ENCODE measurements at regions not wholly inside any gene's neighbourhood (a gene's known extent, or its start where the extent isn't known, plus 50 kb on each side); places are given as distances from the start of the nearest gene placed in this dataset.

DNA sequence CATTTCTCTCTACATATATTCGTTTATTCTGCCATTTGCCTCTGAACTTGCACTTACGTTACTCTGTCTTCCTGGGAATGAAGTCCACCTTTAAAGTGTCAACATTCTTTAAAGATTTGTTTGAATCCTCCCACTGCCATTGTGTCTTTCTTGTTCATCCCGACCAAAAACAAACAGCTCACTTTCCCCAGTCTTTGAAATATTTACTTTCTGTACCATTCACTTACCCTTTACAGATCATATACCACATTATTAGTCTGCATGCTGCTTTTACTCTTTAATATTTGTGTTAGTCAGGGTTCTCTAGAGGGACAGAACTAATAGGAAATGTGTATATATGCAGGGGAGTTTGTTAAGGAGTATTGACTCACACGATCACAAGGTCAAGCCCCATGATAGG lies 176.6 kb upstream of the STARD13 start:
- no peak for ATAC-seq
- TF ChIP-seq HDGF (IDR thresholded peaks at IDR 0.05) (no peak), ZBTB11 (CRISPR knock-in tag; IDR thresholded peaks at IDR 0.05) (no peak)
- H3K4me3 ChIP-seq = no peak overlapping the region
- ChIA-PET SMC1A (ENCODE audit: uncharacterized antibody, unreplicated experiment) (interaction anchor here (1.0 kb wide), 1 partner anchor 13 kb away, joined by 3 read pairs; no protein-coding TSS in a partner anchor), RAD21 (ENCODE audit: unreplicated experiment) (no interaction called here), CTCF (no interaction called here), POLR2A (no interaction called here)
- no peak for FAIRE-seq
- WGBS (ENCODE audit: insufficient coverage, insufficient replicate concordance, low lambda C conversion rate, missing lambda C conversion rate) = 49% methylated on average over 4 of the region's 4 CpGs
- no peaks in the 10 kb centered on the region for H3K4me1 ChIP-seq (ENCODE audit: control insufficient read depth, insufficient read depth, low read length)
- H3K9ac ChIP-seq (ENCODE audit: control insufficient read depth, insufficient read depth, low read length) = no peak overlapping the region
- H3K27me3 ChIP-seq (replicated peaks in 1 of 2; ENCODE audit: control insufficient read depth in 2 of 2, insufficient read depth in 2 of 2, low read length in 1 of 2) = no peaks in the 10 kb centered on the region
- no peak overlapping the region for H3K4me2 ChIP-seq (ENCODE audit: control insufficient read depth, insufficient read depth)
- no TSS peak for BruUV-seq (replicated peaks)
- no peak overlapping the region for H2AFZ ChIP-seq (ENCODE audit: control insufficient read depth, low read depth, low read length)
- no peak overlapping the region for H3K27ac ChIP-seq (ENCODE audit: control insufficient read depth, insufficient read depth)
- no peaks in the 10 kb centered on the region for H3K79me2 ChIP-seq (ENCODE audit: control insufficient read depth, insufficient read depth, low read length)
- in situ Hi-C loops (cut with MboI) (no loop called here), intact Hi-C loops (cut with micrococcal nuclease; ENCODE audit: unreplicated experiment) (no loop called here)
- DNase-seq (ENCODE audit: low read depth, low spot score) = no peak
- H3K9me3 ChIP-seq (replicated peaks; ENCODE audit: control insufficient read depth, insufficient read depth, low read length) = no peaks in the 10 kb centered on the region
- no peaks in the 10 kb centered on the region for H4K20me1 ChIP-seq (ENCODE audit: control insufficient read depth, insufficient read depth)
- no peaks in the 10 kb centered on the region for H3K36me3 ChIP-seq (ENCODE audit: control insufficient read depth in 2 of 2, insufficient read depth in 2 of 2, low read length in 1 of 2)

DNA sequence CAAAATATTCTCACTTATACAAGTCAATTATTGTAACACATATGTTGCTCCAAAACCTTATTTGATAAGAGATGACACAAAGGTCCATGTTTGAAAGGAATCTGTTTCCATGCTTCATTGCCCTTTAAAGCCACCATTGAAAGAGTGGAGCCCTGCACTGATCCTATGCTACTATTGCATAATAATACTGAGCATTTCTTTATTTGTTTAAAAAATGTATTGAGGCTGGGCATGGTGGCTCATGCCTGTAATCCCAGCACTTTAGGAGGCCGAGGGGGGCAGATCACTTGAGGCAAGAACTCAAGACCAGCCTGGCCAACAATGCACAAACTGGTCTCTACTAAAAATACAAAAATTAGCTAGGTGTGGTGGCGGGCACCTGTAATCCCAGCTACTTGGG lies 178.8 kb upstream of the STARD13 start:
- BruUV-seq (replicated peaks) = no TSS peak
- RAD21 ChIA-PET (ENCODE audit: unreplicated experiment) = no interaction called here
- no peak for TF ChIP-seq IRF4 (IDR thresholded peaks at IDR 0.05; ENCODE audit: low read depth, low read length)
- TF ChIP-seq RCOR1 (conservative IDR thresholded peaks at IDR 0.05; ENCODE audit: low read depth, low read length) = no peak
- TF ChIP-seq FOS (IDR thresholded peaks at IDR 0.05; ENCODE audit: borderline replicate concordance, extremely low read depth, insufficient read length) = no peak
- TF ChIP-seq TBL1XR1 (IDR thresholded peaks at IDR 0.05; ENCODE audit: low read depth, low read length) = no peak
- TF ChIP-seq SMAD5 (IDR thresholded peaks at IDR 0.05; ENCODE audit: low read depth) = no peak
- no peak for TF ChIP-seq CHD4 (IDR thresholded peaks at IDR 0.05)
- TF ChIP-seq IKZF2 (IDR thresholded peaks at IDR 0.05) = no peak
- no peak for TF ChIP-seq RAD21 (IDR thresholded peaks at IDR 0.05; ENCODE audit: insufficient read depth, low read depth, low read length)
- TF ChIP-seq E2F8 (IDR thresholded peaks at IDR 0.05; ENCODE audit: low read depth, partially characterized antibody) = no peak

More for the DNA sequence above, 178.8 kb upstream of the STARD13 start:
- Histone ChIP-seq H3K27me3 (replicated peaks in 1 of 2; ENCODE audit: control insufficient read depth in 2 of 2, insufficient read depth in 2 of 2, low read length in 1 of 2) (no peaks in the 10 kb centered on the region), H3K36me3 (ENCODE audit: control insufficient read depth in 2 of 2, insufficient read depth in 2 of 2, low read length in 1 of 2) (no peaks in the 10 kb centered on the region), H3K9me3 (replicated peaks; ENCODE audit: control insufficient read depth, insufficient read depth, low read length) (no peaks in the 10 kb centered on the region), H3K9ac (ENCODE audit: control insufficient read depth, insufficient read depth, low read length) (no peak overlapping the region), H3K4me1 (ENCODE audit: control insufficient read depth, insufficient read depth, low read length) (no peaks in the 10 kb centered on the region), H2AFZ (ENCODE audit: control insufficient read depth, low read depth, low read length) (no peak overlapping the region), H3K27ac (ENCODE audit: control insufficient read depth, insufficient read depth) (no peak overlapping the region), H3K79me2 (ENCODE audit: control insufficient read depth, insufficient read depth, low read length) (no peaks in the 10 kb centered on the region), H4K20me1 (ENCODE audit: control insufficient read depth, insufficient read depth) (no peaks in the 10 kb centered on the region), H3K4me3 (no peak overlapping the region), H3K4me2 (ENCODE audit: control insufficient read depth, insufficient read depth) (no peak overlapping the region)
- SMC1A ChIA-PET (ENCODE audit: uncharacterized antibody, unreplicated experiment) = no interaction called here
- no peak for DNase-seq (ENCODE audit: low read depth, low spot score)
- CTCF ChIA-PET = no interaction called here
- FAIRE-seq = no peak
- POLR2A ChIA-PET = no interaction called here
- 50% methylated on average over 2 of the region's 2 CpGs for WGBS (ENCODE audit: insufficient coverage, insufficient replicate concordance, low lambda C conversion rate, missing lambda C conversion rate)
- intact Hi-C loops (cut with micrococcal nuclease; ENCODE audit: unreplicated experiment) (no loop called here), in situ Hi-C loops (cut with MboI) (no loop called here)
- ATAC-seq = no peak

All from GM12878 (cell line).